Spinal cord (tissue), 9 donors: ENCODE measurements at regions not wholly inside any gene's neighbourhood (a gene's known extent, or its start where the extent isn't known, plus 50 kb on each side); places are given as distances from the start of the nearest gene placed in this dataset.

Source experiments
- DNase-seq, 6 donors: peaks; one replicate each; pipeline versions ENCODE4 v3.0.0 to v3.0.0-alpha.2; 2013 to 2015; ENCODE audit warnings: low spot score in 6 of 6, low read depth in 4 of 6
- H3K27ac ChIP-seq: one replicate; pipeline ENCODE4 v1.5.1; 2013; ENCODE audit warnings: low read depth, low read length, control low read depth
- H3K27me3 ChIP-seq: one replicate; pipeline ENCODE4 v1.6.1; 2013; ENCODE audit warnings: low read length; ENCODE audit not compliant: control insufficient read depth, insufficient read depth
- H3K36me3 ChIP-seq: one replicate; pipeline ENCODE4 v1.6.1; 2013; ENCODE audit warnings: low read length; ENCODE audit not compliant: control insufficient read depth, insufficient read depth
- H3K4me1 ChIP-seq: one replicate; pipeline ENCODE4 v1.6.1; 2013; ENCODE audit warnings: low read length; ENCODE audit not compliant: control insufficient read depth, insufficient read depth
- H3K4me3 ChIP-seq: one replicate; pipeline ENCODE4 v1.5.1; 2013; ENCODE audit warnings: low read depth, low read length, control low read depth
- H3K9me3 ChIP-seq: one replicate; pipeline ENCODE4 v1.6.1; 2013; ENCODE audit warnings: low read length; ENCODE audit not compliant: control insufficient read depth, insufficient read depth
- WGBS: methylation state at CpG from one replicate; pipeline ENCODE4 v1.1.5; 2013; ENCODE audit warnings: missing lambda C conversion rate; ENCODE audit not compliant: insufficient coverage; 5-methylcytosine and 5-hydroxymethylcytosine counted together
- donor health status: healthy.

DNA sequence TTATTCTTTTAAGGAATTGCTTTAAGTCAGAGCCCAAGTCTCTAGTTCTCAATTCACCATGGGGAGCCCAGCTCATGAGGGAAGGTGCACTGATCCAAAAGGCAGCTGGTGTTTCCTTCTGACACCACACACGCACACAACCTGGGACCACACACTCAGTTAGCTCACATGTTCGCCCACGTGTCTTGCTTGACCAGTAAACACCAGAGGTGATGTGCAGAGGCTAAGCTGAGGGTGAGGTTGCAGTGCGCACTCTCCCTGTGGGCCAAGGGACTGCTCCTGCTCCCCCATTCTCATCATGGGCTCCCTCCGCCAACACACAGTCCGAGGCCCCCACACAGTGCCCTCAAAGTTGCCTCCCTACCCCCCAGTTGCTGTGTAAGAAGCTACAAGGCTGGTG is 70.8 kb upstream of the BZW1 start:
- H3K27ac ChIP-seq: peak overlapping the region; percentile 20
- no peaks in the 10 kb centered on the region for H3K9me3 ChIP-seq
- no peaks in the 10 kb centered on the region for H3K27me3 ChIP-seq
- no peak for DNase-seq
- 80% methylated on average over 4 of the region's 6 CpGs for WGBS
- no peaks in the 10 kb centered on the region for H3K36me3 ChIP-seq
- H3K4me3 ChIP-seq: no peak overlapping the region
- peaks cover 4% of the 10 kb centered on the region for H3K4me1 ChIP-seq

DNA sequence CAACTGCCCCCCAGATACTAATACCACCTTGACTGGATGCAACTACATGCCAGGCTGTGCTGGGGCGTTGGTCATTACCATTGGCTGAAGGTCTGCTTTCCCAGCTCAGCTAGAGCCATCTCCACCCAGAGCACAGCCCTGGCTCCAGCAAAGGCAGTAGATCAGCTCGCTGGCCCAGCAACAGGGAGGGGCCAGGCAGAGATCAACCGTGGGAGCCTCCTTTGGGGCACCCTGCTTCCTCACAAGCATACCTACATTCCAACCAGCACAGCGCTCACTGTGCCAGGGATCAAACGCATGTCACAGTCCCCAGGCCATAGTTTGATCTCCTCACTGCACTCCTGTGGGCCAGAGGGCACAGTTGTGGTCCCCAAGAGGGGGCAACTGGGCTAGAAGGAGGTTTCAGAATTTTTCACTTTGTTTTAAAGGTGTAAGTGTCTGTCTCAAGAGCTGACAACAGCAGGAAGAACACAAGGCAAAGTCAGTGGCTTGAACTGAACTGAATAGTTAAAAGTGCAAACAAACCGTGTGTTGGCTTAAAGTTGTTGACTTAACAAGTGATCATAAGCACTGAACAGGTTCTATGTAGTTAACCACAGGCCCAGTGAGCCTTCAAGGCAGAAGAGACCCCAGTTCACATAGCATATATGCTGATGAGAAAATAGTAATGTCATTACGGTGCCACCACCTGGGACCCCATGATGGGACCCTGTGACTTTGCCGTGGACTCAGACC is 70.1 kb upstream of the BZW1 start:
- no peaks in the 10 kb centered on the region for H3K27me3 ChIP-seq
- peaks cover 4% of the 10 kb centered on the region for H3K4me1 ChIP-seq
- no peaks in the 10 kb centered on the region for H3K36me3 ChIP-seq
- H3K9me3 ChIP-seq: no peaks in the 10 kb centered on the region
- H3K27ac ChIP-seq: peak overlapping the region; percentile 20
- no peak for DNase-seq
- WGBS: 58% methylated on average over 5 of the region's 8 CpGs
- no peak overlapping the region for H3K4me3 ChIP-seq

GRCh38 chr2:200742426-200742825 is 69.3 kb upstream of the BZW1 start:
- H3K27ac ChIP-seq: peak overlapping the region; percentile 20
- H3K4me3 ChIP-seq: no peak overlapping the region
- H3K4me1 ChIP-seq: peaks cover 4% of the 10 kb centered on the region
- H3K27me3 ChIP-seq: no peaks in the 10 kb centered on the region
- DNase-seq: peak in 1 of 6 donors; percentile 47
- no peaks in the 10 kb centered on the region for H3K36me3 ChIP-seq
- no peaks in the 10 kb centered on the region for H3K9me3 ChIP-seq
- 85% methylated on average over 2 of the region's 5 CpGs for WGBS

DNA sequence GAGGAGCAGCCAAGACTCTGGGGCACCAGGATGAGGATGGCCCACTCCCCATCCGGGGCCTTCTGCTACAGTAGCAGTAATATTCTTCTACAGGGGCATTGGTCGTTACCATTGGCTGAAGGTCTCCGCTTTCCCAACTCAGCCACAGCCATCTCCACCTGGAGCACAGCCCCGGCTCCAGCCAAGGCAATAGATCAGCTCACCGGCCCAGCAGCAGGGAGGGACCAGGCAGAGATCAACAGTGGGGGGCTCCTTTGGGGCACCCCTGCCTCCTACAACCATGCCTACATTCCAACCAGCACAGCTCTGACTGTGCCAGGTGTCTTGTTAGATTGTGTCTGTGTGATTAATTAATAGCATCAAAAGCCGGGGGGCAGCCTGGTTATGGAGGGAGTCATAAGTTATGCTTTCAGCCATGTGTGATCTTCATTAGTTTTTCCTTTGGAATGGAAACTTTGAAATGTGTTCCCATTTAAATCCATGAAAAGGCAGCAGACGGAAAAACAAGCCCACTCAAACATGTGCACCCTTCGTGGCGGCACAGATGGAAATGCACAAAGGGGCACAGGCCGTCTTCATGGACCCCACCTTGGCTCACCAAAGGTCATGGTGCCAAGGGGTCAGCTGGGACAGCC is 68.6 kb upstream of the BZW1 start:
- Histone ChIP-seq H3K4me1 (peaks cover 4% of the 10 kb centered on the region), H3K27me3 (no peaks in the 10 kb centered on the region), H3K27ac (peak overlapping the region; percentile 20), H3K4me3 (no peak overlapping the region), H3K9me3 (no peaks in the 10 kb centered on the region), H3K36me3 (no peaks in the 10 kb centered on the region)
- WGBS: 75% methylated on average over 10 of the region's 10 CpGs
- no peak for DNase-seq

DNA sequence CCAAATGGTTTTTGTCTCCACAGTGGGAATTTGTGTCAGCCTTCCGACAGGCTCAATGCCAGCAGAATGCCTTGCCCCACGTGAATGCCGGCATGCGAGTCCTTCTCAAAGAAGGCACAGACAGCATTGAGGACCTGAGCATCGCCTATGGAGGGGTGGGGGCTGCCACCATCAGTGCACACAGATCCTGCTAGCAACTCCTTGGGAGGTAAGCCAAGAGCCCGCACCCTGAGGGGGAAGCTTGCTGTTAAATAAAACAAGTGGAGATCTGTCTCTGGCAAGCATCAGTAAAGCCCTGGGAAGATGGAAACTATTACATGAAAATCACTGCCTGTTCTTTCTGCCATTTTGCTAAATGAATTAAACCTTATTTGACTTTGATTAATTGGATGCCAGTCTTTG is 67.5 kb upstream of the BZW1 start:
- Histone ChIP-seq H3K36me3 (no peaks in the 10 kb centered on the region), H3K27me3 (no peaks in the 10 kb centered on the region), H3K4me1 (peaks cover 4% of the 10 kb centered on the region), H3K4me3 (no peak overlapping the region), H3K9me3 (no peaks in the 10 kb centered on the region), H3K27ac (no peak overlapping the region)
- 50% methylated on average over 4 of the region's 6 CpGs for WGBS
- peak in 1 of 6 donors; percentile 34 for DNase-seq

DNA sequence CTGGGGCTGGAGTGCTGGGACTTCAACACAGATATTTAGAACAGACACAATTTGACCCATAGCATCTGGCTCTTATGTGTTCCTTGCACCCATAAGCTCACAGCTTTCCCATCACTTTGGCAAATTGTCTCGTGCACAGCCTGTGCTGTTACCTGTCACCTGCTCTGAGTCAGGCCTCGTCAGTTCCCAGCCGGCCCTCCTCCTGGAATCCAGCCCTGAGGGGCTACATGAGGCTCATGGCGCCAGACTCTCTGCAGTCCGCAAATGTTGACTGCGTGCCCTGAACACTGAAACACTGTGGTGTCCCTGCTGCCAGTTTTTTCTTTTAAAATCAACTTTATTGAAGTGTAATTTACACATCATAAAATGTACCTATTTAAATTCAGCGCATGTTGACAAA is 65.4 kb upstream of the BZW1 start:
- 75% methylated on average over 3 of the region's 7 CpGs for WGBS
- Histone ChIP-seq H3K4me1 (peaks cover 4% of the 10 kb centered on the region), H3K27ac (no peak overlapping the region), H3K27me3 (no peaks in the 10 kb centered on the region), H3K9me3 (no peaks in the 10 kb centered on the region), H3K4me3 (no peak overlapping the region), H3K36me3 (no peaks in the 10 kb centered on the region)
- DNase-seq: no peak

DNA sequence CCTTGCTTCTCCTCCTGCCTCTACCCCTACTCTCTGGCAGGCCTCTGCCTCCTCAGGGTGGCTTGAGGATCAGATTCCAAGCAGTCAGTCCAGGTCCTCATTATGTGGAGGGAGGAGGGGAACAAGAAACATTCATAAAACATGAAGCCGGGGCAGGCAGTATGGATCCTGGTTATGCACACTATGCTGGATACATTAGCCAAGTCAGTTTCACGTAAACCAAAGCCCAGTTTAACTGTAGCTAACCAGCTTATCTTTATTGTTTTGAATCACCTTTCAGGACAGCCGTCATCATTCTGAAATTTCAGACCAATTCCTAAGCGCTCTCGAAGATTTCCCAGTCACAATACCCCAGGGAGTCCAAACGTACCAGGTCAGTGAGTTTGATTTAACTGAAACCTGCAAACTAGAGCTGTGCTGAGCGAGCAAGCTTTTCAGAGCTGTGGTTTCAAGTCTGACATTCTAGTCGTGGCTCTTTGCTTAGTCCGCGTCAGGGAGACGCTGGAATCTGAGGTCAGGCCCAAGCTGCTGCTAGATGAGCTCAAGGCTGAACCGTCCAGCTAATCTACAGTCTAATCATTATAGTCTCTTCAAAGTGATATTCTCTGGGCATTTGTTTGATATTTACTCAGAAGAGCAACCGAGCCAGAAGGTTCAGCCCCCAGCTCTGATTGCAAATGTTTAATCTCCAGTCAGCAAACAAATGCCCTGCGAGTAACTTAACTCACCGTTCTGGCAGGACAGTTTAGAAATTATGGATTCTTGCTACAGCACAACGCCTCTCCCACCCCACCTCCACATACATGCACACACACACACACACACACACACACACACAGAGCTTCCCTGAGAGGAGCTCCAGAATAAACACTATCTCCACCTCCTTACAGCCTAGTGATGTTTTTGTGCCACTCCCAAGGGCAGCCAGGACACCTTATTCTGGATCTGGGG is 63.8 kb upstream of the BZW1 start:
- 61% methylated on average over 8 of the region's 16 CpGs for WGBS
- Histone ChIP-seq H3K9me3 (no peaks in the 10 kb centered on the region), H3K27ac (peak overlapping the region; percentile 18), H3K36me3 (no peaks in the 10 kb centered on the region), H3K4me3 (no peak overlapping the region), H3K4me1 (no peaks in the 10 kb centered on the region), H3K27me3 (no peaks in the 10 kb centered on the region)
- peak in 1 of 6 donors; percentile 29 for DNase-seq

- Histone ChIP-seq H3K36me3 (no peaks in the 10 kb centered on the region), H3K27me3 (no peaks in the 10 kb centered on the region), H3K4me3 (no peak overlapping the region), H3K9me3 (no peaks in the 10 kb centered on the region), H3K4me1 (no peaks in the 10 kb centered on the region), H3K27ac (no peak overlapping the region)
- 100% methylated on average over 2 of the region's 4 CpGs for WGBS
- DNase-seq: no peak
Observed at GRCh38 chr2:200748779-200749178, 62.9 kb upstream of the BZW1 start.

DNA sequence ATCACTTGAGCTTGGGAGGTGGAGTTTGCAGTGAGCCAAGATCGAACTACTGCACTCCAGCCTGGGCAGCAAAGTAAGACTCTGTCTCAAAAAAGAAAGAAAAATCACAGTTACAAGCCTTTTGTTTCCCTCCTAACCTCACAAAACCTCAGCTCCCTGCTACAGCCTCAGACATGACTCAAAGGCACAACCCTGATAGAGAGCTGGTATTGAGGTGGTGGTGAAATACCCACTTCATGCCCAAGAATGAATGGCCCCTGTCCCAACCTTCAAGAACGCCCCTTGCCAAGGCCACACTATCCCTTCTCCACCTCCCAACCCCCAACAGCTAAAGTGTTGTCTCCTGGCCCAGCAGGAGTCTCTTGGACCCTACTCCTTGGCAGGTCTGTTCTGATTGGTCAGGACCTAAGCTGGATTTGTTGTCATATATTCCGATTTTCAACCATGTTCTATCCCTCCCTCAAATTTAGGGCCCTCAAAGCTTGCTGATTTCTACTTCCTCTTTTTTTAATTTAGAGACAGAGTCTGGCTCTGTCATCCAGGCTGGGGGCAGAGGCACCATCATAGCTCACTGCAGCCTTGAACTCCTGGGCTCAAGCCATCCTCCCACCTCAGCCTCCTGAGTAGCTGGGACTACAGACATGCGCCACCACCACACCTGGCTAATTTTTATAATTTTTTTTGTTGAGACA is 61.9 kb upstream of the BZW1 start:
- Histone ChIP-seq H3K36me3 (no peaks in the 10 kb centered on the region), H3K4me3 (no peak overlapping the region), H3K4me1 (no peaks in the 10 kb centered on the region), H3K27ac (no peak overlapping the region), H3K27me3 (no peaks in the 10 kb centered on the region), H3K9me3 (no peaks in the 10 kb centered on the region)
- WGBS: 100% methylated on average over 2 of the region's 4 CpGs
- DNase-seq: no peak
